Left lung (tissue), 4 donors: ENCODE measurements at regions not wholly inside any gene's neighbourhood (a gene's known extent, or its start where the extent isn't known, plus 50 kb on each side); places are given as distances from the start of the nearest gene placed in this dataset.

Experiments
- ATAC-seq: fragments of 200-7000 bp; cut with Tn5 transposase; one replicate; pipeline ENCODE4 v1.9.1; 2020; ENCODE audit warnings: moderate library complexity
- DNase-seq, 4 donors: peaks; one replicate each; pipeline ENCODE4 v3.0.0-alpha.2; 2013 to 2020
- H3K27ac ChIP-seq, 2 donors: fragments of 200-600 bp; sonication (generic) in 1 of 2; one replicate each; pipeline versions ENCODE4 v1.5.0 to v1.8.0; 2020 to 2021
- H3K27me3 ChIP-seq, 2 donors: fragments of 200-600 bp; sonication (generic) in 1 of 2; one replicate each; pipeline versions ENCODE4 v1.5.0 to v1.8.0; 2020 to 2021
- H3K36me3 ChIP-seq, 2 donors: fragments of 200-600 bp; sonication (generic) in 1 of 2; one replicate each; pipeline versions ENCODE4 v1.5.0 to v1.8.0; 2020 to 2021
- H3K4me1 ChIP-seq, 2 donors: fragments of 200-600 bp; one replicate each; pipeline ENCODE4 v1.8.0; 2021
- H3K4me3 ChIP-seq, 2 donors: fragments of 200-600 bp; sonication (generic) in 1 of 2; one replicate each; pipeline versions ENCODE4 v1.5.0 to v1.8.0; 2020 to 2021; ENCODE audit warnings: mild to moderate bottlenecking in 1 of 2
- H3K9me3 ChIP-seq, 2 donors: fragments of 200-600 bp; sonication (generic) in 1 of 2; one replicate each; pipeline versions ENCODE4 v1.5.0 to v1.8.0; 2020 to 2021
- intact Hi-C, 2 donors: fragments of 100-400 bp; cut with DNase I; formaldehyde crosslinking; loops; one replicate each; pipeline versions ENCODE4 v1.11.2 to v1.14.2; 2022
- TF ChIP-seq, protein P1 (sequence below), 2 donors: fragments of 200-600 bp; sonication (generic) in 1 of 2; IDR thresholded peaks; one replicate each; pipeline versions ENCODE4 v1.5.0 to v1.8.0; 2021; ENCODE audit warnings: antibody characterized with exemption in 2 of 2
- donor health status: DM: no; HTN: yes; CAD: no.
- donor health status: DM: no; HTN: no; CAD: no.

DNA sequence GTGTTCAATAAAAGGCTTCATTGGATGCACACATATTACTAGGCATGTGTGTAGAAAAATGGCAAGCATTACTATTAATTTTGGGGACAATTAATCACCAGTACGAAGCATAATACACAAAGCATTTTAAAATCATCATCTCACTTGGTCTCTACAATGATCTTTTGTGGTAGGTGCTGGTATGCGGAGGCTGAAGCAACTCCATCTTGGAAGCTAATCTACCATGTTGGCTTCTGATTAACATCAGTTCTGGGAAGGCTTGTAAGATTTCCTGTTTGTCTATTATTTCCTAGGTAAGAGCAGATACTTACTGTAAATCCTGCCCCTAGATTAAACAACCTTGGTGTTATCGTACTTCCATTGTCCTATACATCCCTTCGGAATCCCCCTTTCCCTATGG, 121.7 kb upstream of the RUNX1 start:
- H3K27ac ChIP-seq, result no peak overlapping the region
- ATAC-seq (no peak), DNase-seq (no peak)
- H3K36me3 ChIP-seq, result no peaks in the 10 kb centered on the region
- no peaks in the 10 kb centered on the region for H3K9me3 ChIP-seq
- H3K4me1 ChIP-seq, result no peaks in the 10 kb centered on the region
- intact Hi-C loops, result no loop called here
- TF ChIP-seq, protein P1, sequence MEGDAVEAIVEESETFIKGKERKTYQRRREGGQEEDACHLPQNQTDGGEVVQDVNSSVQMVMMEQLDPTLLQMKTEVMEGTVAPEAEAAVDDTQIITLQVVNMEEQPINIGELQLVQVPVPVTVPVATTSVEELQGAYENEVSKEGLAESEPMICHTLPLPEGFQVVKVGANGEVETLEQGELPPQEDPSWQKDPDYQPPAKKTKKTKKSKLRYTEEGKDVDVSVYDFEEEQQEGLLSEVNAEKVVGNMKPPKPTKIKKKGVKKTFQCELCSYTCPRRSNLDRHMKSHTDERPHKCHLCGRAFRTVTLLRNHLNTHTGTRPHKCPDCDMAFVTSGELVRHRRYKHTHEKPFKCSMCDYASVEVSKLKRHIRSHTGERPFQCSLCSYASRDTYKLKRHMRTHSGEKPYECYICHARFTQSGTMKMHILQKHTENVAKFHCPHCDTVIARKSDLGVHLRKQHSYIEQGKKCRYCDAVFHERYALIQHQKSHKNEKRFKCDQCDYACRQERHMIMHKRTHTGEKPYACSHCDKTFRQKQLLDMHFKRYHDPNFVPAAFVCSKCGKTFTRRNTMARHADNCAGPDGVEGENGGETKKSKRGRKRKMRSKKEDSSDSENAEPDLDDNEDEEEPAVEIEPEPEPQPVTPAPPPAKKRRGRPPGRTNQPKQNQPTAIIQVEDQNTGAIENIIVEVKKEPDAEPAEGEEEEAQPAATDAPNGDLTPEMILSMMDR (IDR thresholded peaks at IDR 0.05), result no peak
- no peak overlapping the region for H3K4me3 ChIP-seq
- no peaks in the 10 kb centered on the region for H3K27me3 ChIP-seq

DNA sequence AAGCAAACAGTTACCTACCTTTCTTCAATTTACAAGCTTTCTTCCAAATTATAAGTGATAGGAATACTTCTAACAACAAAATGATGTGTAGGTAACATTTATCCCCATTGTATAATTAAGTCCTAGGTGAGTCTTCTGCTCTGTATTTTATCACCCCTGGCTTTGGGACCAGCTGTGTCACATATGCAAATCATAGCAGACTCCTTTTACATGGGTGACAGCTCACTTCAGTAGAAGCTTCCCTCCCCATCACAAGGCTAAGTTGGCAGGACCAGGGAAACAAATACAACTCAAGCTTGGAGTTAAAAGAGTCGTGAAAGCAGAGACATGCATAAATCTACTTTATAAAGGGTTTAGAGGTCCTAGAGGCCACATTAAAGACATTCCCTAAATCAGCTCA, 121.1 kb upstream of the RUNX1 start:
- TF ChIP-seq, protein P1 (IDR thresholded peaks at IDR 0.05), result no peak
- Histone ChIP-seq H3K27me3 (no peaks in the 10 kb centered on the region), H3K36me3 (no peaks in the 10 kb centered on the region), H3K27ac (no peak overlapping the region), H3K4me3 (no peak overlapping the region), H3K9me3 (no peaks in the 10 kb centered on the region), H3K4me1 (no peaks in the 10 kb centered on the region)
- ATAC-seq, result no peak
- intact Hi-C loops, result no loop called here
- DNase-seq, result no peak

DNA sequence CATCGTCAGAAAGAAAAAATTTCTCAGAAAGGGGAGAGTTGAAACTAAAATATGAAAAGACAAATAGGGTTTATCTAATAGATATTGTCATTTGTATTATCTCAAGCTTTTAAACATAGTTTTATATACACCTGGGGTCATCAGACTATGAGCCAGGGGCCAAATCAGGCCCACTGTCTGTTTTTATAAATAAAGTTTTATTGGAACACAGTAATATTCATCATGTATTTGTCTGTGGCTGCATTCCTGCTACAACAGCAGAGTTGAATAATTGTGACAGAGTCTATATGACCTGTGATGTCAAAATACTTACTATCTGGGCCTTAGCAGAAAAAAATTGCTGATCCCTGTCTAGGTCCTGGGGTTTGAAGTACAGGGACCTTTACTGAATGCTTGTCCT, 120.5 kb upstream of the RUNX1 start:
- intact Hi-C loops, result no loop called here
- DNase-seq (no peak), ATAC-seq (no peak)
- no peaks in the 10 kb centered on the region for H3K9me3 ChIP-seq
- no peak overlapping the region for H3K4me3 ChIP-seq
- H3K36me3 ChIP-seq, result no peaks in the 10 kb centered on the region
- no peak overlapping the region for H3K27ac ChIP-seq
- no peaks in the 10 kb centered on the region for H3K27me3 ChIP-seq
- TF ChIP-seq, protein P1 (IDR thresholded peaks at IDR 0.05), result no peak
- H3K4me1 ChIP-seq, result no peaks in the 10 kb centered on the region

DNA sequence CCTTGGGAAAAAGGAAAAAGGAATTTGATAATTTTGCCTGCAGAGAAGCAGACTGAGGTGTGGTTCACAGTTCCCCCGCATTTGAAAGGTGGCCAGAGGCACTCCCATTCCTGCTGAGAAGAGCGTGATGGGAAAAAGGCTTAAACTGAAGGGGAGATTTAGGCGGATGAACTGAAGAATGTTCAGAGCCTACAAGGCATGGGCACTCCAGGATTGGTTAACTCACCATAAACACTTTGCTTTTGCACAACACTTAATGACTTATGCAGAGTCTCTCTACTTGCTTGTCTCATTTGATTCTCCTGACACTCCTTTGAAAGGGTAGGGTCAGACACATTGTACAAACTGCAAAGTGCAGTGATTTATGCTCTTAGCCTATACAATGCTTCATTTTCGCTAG, 119.6 kb upstream of the RUNX1 start:
- Histone ChIP-seq H3K4me3 (no peak overlapping the region), H3K27ac (no peak overlapping the region), H3K4me1 (no peaks in the 10 kb centered on the region), H3K27me3 (no peaks in the 10 kb centered on the region), H3K36me3 (no peaks in the 10 kb centered on the region), H3K9me3 (no peaks in the 10 kb centered on the region)
- DNase-seq, result no peak
- ATAC-seq, result no peak
- TF ChIP-seq, protein P1 (IDR thresholded peaks at IDR 0.05), result no peak
- intact Hi-C loops, result no loop called here

DNA sequence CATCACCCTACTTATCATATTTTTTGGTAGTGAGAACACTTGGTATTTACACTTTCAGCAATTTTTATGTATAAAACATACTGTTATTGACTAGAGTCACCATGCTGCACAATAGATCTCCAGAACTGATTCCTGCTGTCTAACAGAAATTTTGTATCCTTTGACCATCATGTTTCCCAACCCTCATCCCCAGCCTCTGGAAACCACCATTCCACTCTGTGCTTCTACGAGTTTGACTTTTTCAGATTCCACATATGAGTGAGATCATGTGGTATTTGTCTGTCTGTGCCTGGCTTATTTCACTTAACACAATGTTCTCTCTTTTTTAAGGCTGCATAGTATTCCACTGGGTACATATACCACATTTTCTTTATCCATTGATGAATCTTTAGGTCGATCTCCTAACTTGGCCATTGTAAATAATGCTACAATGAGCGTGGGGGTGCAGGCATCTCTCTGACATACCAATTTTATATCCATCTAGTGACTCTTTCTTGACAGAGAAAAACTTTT, 115.9 kb upstream of the RUNX1 start:
- Histone ChIP-seq H3K36me3 (no peaks in the 10 kb centered on the region), H3K27me3 (no peaks in the 10 kb centered on the region), H3K4me1 (no peaks in the 10 kb centered on the region), H3K4me3 (no peak overlapping the region), H3K27ac (no peak overlapping the region), H3K9me3 (no peaks in the 10 kb centered on the region)
- intact Hi-C loops, result no loop called here
- DNase-seq, result no peak
- no peak for ATAC-seq
- TF ChIP-seq, protein P1 (IDR thresholded peaks at IDR 0.05), result no peak
